HG02798 (cell line): ENCODE measurements at regions not wholly inside any gene's neighbourhood (a gene's known extent, or its start where the extent isn't known, plus 50 kb on each side); places are given as distances from the start of the nearest gene placed in this dataset.

Experiments used
- ATAC-seq: cut with Tn5 transposase; IDR thresholded peaks from one replicate; pipeline ENCODE4 v1.9.1; 2021; ENCODE audit warnings: mild to moderate bottlenecking; ENCODE audit not compliant: unreplicated experiment, poor library complexity

DNA sequence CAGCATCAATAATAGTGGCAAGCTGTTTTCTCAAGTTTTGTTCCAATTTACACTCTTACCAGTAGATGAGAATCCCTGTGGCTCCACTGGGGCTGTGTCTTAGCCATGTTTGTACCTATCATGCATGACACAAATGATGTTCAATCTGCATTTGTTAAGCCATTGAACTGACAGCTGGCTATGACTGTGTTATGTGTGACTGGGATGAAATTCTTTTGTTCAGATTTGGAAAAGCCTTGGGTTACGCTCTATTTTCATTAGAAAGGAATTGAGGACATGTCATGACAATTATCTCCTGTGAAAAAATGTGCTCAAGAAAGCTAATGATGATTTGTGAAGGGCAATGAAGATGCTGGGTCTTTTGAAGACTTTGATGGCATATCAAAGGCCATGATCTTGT, 201.8 kb upstream of the LARGE1 start:
- no peak for ATAC-seq

DNA sequence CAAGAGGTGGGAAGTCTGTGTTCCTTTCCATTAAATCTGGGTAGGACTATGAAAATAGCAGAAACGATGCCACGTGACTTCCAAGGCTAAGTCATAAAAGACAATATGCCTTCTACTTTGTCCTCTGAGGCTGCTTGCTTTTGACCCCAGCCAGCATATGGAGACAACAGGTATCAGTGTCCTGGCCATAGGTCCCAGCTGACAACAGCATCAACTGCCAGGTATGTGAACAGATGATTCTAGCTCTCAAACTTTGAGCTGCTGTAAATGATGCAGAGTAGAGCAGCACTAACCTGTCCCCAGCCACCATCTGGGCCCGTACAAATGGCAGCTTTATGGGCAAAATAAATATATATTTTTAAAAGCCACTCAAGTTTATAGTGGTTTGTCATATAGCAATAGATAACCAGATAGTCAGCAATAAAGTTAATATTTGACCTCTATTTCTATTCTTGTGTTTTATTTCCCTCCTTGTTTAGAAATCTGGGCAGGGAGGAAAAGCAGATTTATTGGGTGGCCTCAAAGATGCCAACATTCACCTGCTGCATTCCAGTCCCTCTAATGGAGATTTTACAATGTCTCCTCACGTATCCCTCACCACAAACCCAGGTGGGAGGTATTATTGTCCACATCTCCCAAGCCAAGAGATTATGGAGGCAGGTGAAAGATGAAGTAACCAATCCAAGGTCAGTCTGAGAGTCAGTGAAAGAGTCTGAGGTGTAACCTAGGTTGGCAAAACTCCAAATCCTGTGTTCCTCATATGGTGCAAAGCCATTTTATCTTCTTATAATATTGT, 209.6 kb upstream of the LARGE1 start:
- ATAC-seq, result no peak

DNA sequence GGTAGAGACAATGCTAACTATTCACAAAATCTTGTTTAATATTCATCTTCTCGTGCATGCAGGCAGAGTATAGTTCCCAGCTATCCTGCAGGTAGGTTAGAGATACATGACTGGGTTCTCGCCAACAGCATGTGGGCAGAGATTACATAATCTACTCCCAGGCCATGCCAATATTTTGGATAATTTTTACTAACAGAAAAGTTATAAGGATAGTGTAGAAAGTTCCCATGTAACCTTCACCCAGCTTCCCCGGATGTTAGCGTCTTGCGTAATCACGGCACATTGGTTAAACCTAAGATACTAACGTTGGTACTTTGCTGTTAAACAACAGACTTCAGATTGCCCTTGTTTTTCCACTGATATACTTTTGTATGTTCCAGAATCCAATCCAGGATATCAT, 215.5 kb upstream of the LARGE1 start:
- ATAC-seq, result no peak

DNA sequence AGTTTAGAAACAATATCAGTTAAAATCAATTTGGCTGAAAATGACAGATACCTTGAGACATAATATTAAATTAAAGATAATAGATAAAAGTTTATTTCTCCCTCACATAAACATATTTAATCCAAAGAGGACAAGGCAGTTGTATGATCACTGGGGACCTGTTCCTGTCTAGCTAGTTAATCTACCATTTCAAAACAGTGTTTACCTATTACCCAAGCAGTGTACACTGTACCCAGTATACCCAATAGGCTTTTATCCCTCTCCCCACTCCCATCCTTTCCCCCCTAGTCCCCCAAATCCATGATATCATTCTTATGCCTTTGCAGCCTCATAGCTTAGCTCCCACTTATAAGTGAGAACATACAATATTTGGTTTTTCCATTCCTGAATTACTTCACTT, 229.7 kb upstream of the LARGE1 start:
- ATAC-seq, result no peak

DNA sequence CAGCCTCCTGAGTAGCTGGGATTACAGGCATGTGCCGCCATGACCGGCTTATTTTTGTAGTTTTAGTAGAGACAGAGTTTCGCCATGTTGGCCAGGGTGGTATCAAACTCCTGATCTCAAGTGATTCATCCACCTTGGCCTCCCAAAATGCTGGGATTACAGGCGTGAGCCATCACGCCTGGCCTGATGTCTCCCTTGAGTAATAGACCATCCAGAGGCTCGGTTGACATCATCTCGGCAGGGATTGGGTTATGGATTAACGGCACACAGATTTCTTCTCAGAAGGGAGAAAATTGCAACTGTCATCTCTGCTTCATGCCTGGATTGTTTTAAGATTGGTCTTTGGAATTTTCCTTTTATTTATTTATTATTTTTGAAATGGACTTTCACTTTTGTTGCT, 239.2 kb upstream of the LARGE1 start:
- no peak for ATAC-seq

DNA sequence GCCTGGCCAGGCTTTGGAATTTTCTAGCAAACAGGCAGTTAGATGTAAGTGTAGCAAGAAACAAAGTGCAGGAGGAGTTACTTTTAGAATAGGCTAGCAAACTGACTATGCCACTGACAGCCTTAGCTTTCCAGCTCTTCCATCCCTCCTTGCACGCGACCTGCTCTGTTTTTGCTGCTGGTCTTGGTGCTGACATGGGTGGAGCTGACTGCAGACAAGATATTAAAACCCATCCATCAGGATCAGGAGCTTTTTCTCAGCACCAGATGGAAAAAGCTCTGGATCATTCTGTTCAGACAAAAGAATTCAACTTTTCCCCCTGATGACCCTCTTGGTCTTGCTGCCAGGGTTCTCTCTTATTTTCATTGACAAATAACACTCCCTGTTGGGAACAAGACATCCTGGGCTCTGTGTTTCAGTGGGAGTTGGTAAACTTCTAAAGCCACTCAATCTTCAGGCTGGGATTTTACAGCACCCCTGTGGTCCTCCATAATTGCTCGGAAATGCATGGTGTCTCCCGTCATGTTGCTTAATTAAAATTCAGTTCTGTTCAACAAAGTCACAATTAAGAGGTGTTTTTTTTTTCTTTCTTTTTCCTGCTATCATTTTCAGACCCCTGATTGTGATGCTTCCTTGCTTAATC, 240.0 kb upstream of the LARGE1 start:
- no peak for ATAC-seq

DNA sequence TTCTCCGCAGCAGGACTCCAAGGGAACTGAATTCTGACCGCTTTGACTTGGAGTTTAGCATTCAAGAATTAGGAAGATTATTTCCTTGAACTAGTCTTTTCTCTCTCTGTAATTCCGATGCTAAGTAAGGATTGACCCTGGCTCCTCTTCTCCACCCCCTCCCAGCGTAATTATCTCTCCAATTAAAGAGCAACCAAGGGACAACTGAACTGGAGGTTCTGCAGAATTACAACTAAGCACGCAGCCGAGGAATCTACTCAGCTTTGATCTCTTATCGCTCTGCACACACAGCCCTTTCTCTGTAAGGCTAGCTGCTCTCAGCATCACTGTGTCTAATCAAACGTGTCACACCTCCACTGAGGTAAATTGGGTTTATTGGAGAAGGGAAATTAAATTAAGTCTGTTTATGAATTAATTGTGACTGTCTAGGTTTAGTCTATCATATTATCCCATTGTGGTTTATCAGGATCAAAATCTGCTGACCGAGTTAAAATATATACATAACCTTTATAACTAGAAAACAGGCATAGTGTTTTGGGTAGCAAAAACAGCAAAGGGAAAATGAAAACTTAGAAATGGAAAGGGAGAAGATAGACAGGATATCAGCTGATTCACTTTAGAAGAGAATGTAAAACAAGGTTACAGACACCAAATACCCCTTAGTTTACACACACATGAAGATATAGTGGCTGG, 241.3 kb upstream of the LARGE1 start:
- no peak for ATAC-seq

DNA sequence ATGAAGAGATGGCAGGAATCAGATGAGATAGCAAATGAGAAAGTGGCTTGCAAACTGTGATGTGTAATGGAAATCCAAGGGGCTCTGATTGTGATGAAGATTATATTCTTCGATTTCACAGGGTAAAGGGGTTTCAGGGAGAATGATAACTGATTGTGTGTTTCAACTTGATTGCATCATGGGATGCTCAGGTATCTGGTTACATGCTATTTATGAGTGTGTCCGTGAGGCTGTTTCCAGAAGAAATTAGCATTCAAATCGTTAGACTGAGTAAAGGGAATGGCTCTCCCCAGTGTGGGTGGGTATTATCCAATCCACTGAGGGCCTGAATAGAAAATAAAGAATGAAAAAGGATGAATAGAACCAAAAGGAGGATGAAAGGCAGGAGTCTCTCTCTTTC, 278.7 kb upstream of the LARGE1 start:
- no peak for ATAC-seq

DNA sequence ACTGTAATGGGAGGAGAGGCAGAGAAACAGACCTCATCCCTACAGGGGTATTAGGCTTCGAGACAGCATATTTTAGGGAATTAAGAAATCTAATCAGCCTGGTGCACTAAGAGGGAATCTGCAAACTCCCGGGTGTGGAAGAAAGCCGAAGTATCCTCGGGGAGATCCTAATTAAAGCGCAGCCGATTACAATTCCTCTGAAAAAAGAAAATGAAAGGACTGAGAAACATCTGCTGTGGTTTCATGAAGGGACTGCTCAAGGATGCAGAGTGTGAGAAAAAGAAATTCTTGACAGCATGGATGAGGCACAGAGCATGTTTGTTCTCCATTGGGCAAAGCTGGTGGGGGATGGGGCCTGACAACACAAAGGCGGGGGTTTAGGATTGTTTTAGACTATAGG, 290.0 kb upstream of the LARGE1 start:
- no peak for ATAC-seq

DNA sequence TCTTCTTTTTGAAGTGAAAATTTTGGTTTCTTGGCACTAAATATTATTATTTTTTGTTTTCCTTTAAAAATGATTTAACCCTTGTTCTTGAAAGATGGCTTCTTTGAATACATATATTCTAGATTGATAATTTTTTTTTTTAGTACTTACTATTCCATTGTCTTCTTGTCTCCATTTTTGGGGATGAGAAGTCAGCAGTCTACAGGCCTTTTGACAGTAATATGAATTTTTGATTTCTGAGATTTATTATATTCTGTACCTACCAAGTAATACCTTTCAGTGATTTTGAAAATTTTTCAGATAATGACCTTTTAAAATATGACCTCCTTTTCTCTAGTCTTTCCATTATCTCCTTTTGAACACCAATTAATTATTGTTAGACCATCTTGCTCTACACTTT, 294.1 kb upstream of the LARGE1 start:
- no peak for ATAC-seq

DNA sequence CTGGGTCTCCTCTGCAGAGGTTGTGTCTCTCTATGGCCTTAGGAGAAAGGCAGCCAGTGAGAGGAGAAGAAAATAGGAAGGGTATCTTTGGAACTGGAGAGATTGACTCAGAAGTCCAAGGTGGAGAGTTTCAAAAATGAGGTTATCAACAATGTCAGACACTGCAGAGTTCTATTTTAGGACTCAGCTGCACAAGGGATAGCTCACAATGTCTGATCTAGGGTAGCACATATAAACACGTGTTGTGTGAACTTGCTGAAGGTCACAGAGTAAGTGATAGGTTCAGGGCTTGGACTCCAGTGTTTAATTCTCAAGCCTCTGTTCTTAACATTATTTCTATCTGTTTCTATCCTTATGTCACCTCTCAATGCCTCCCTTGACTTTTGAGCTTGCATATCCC, 305.0 kb upstream of the LARGE1 start:
- no peak for ATAC-seq

DNA sequence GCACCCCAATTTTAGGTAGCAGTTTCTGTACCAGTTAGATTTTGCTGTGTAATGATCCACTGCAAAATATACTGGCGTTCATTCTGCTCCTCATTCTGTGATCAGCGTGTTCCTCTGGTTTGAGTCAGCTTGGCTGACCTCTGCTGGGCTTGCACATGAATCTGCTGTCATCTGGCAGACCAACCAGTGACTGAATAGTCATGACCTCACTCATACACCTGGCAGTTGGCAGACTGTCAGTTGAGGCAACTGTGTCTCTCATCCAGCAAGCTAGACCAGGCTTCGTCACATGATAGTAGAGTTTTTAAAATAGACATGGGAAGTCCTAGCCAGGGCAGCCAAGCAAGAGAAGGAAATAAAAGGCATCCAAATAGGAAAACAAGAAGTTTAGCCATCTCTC, 316.3 kb upstream of the LARGE1 start:
- ATAC-seq, result no peak

DNA sequence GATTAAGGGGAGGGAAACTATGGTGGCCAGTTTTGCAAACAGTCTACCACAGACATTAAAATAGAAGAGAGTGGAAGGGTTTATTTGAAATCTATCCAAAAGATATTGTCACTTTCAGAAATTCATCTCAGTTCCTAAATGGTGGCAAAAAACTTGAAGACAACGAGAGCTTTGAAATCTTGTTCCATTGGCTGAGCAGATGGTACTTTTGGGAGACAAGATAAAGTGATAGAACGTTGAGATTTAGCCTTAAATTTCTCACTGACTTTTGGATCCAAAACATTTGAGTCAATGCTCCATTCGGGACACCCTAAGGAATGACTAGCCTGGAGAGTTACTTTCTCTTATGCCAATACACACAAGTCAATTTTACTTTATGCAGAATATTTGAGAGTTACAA, 319.1 kb upstream of the LARGE1 start:
- ATAC-seq, result no peak

DNA sequence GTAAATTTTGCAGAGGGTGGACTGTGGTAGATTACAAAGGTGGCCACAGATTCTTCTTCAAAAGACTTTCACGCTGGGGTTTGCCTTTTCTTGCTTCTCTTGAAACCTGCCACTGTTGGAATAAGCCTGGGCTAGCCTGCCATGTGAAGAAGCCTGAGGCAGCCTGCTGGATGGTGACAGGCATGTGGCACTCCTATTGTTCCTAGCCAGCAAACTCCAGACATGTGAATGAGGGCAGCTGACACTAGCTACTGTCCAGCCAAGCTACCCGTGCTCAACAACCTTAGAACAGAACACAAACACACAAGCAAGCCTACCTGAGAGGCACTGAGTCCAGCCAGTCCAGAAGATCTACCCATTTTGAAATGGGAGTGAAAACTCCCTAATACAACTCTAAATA, 322.7 kb upstream of the LARGE1 start:
- ATAC-seq, result no peak

DNA sequence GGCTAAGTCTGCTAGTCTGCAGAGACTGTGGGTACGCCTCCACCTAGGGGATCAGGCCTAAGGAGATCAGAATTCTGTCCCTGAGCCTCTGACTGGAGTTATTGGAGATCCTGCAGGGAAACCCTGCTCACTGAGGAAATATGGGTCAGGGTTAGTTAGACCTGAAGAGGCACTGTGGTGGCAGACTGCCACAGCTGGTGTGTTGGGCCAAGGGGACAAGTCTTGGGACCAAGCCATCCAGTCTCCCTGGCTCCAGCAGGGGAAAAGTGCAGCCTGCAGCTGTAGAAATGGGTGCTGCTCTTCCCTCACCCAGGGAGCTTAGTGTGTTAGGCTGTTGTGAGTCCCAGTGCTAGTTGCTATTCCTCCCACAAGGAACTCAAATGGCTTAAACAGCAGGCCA, 334.8 kb upstream of the LARGE1 start:
- no peak for ATAC-seq

DNA sequence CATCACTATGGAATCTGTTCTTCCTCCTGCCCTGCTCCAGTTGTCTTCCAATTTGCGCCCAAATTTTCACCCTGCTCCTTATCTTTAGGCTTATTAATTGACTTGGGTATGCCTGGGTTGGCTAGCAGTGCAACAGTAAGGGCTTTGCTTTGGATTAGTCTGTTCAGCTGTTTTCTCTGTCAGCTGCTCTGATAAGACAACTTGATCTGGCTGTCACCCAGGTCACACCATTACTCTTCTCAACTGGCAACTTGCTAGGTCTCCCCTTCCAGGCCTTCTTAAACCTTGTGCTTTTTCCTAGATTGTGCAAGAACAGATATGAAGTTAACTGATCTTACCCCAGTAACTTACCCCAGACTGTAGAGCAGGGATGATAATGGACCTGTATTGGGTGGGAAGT, 357.8 kb upstream of the LARGE1 start:
- no peak for ATAC-seq

DNA sequence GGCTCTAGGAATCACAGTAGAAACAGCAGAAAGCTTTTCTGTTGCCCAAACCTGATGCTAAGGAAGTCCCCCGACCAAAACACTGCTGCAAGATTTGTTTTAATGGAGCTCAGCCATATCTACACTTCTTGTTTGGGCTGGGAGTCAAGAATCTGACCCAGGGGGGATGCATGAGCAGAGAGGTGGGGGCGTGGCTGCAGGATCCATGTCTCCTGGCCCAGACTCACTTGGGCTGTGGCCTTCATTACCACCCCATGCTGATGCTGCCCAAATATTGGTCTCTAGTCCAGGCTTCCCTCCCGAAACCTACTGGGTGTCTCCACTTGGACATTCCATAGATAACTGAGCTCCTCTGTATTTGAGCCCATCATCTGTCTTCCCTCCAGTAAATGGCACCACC, 361.5 kb upstream of the LARGE1 start:
- ATAC-seq, result no peak

DNA sequence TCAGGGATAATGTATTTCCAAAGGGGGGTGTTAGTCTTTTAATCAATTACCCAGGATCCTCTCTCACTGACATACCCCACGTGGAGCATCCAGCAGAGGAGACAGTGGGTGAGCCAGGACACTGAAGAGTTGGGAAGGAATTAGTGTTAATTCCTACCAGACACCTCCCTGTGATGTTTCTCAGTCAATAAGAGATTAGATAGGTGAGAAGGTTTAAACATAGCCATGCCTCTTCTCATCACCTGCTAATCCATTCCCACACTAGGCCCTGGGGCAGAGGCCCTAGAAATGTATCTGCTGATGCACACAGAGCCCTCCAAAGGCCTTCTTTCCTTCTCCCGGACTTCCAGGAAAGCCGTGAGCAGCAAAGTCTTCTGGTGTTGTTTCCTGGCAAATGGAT, 363.6 kb upstream of the LARGE1 start:
- ATAC-seq, result no peak

DNA sequence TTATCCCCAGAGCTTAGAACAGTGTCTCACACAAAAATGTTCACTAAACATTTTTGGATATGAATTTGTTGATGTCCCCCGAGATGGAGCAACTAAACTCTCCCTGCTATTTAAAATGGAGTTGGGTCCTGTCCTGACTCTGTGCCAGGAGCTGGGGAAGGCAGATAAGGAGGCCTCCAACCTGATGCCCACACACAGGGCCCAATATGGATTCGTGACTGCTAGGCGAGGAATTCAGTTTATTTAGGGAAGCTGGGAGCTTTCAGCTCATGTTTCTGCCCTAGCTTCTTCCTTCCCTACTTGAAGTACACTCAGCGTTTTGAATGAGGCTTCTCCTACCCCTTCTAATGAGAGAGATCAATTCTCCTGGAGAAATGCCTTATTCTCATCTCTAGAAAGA, 373.0 kb upstream of the LARGE1 start:
- no peak for ATAC-seq

DNA sequence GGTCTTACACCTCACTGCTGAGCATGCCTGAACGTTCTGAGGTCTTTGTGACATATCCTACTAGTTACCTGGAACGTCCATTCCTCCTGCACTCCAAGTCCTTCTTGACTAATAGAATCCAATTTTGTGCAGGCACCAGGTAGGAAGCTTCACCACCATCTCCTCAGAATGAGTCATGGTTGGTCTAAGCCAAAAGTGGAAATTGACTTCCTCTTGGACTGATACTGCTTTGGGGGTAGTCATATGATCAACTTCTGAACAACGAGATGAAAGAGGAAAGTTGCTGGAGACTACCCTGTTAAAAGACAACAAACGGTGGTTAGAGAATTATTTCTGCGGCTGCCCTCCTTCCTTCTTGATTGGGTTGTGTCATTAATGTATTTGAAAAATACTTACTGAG, 374.2 kb upstream of the LARGE1 start:
- ATAC-seq, result no peak

DNA sequence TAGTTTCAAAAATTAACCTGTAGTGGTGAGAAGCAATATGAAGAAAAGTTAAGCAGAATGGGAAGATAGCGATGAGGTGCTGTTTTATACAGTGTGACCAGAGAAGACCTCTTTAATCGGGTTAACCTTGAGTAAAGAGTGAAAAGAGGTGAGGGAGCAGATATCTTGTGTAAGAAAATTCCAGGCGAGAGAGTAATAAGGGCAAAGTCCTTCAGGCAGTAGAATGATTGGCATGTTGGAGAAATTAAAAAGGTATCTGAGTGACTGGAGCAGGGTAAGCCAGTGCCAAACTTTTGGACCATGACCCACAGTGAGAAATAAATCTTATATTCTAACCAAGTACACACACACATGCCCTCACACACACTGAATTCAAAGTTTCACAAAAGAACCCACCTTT, 374.7 kb upstream of the LARGE1 start:
- ATAC-seq, result no peak

DNA sequence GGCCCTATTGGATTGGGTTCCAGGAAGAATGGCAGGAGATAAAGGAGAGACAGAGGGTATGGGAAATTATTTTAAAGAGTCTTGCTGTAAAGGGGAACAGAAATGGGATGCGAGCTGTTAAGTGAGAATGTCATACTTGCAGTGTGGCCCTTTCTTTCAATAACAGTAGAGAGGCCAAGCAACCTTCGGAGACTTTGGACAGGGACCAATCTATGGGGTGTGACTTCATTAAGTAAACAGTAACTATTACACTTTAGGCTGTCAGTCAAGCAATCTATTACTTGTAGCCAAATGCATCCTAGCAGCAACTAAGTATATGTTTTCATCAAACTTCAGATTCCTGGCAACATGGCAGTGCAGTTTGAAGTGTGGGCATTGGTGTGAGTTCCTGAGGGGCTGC, 376.2 kb upstream of the LARGE1 start:
- no peak for ATAC-seq
